HG02623 (cell line): ENCODE measurements at regions not wholly inside any gene's neighbourhood (a gene's known extent, or its start where the extent isn't known, plus 50 kb on each side); places are given as distances from the start of the nearest gene placed in this dataset.

Source experiments
- ATAC-seq: cut with Tn5 transposase; IDR thresholded peaks from one replicate; pipeline ENCODE4 v1.9.1; 2021; ENCODE audit warnings: moderate library complexity; ENCODE audit not compliant: unreplicated experiment

GRCh38 chr2:199631129-199631528 is 173.4 kb upstream of the SATB2 start:
- ATAC-seq = no peak

GRCh38 chr2:199629301-199629700 is 171.6 kb upstream of the SATB2 start:
- ATAC-seq = no peak

- ATAC-seq = no peak
Measured at GRCh38 chr2:199627417-199627816, 169.7 kb upstream of the SATB2 start.

GRCh38 chr2:199624958-199625357 is 167.2 kb upstream of the SATB2 start:
- ATAC-seq = no peak

GRCh38 chr2:199612509-199613130 is 154.9 kb upstream of the SATB2 start:
- no peak for ATAC-seq

GRCh38 chr2:199607914-199608313 is 150.2 kb upstream of the SATB2 start:
- ATAC-seq = no peak

- no peak for ATAC-seq
Measured at GRCh38 chr2:199606193-199606780, 148.5 kb upstream of the SATB2 start.

GRCh38 chr2:199603721-199604291 is 146.1 kb upstream of the SATB2 start:
- ATAC-seq = no peak

- no peak for ATAC-seq
Measured at GRCh38 chr2:199602896-199603717, 145.4 kb upstream of the SATB2 start.

GRCh38 chr2:199602271-199602895 is 144.6 kb upstream of the SATB2 start:
- ATAC-seq = peak; percentile 44

- ATAC-seq = no peak
Measured at GRCh38 chr2:199596549-199596948, 138.8 kb upstream of the SATB2 start.

GRCh38 chr2:199594443-199594842 is 136.7 kb upstream of the SATB2 start:
- ATAC-seq = no peak

GRCh38 chr2:199591826-199592225 is 134.1 kb upstream of the SATB2 start:
- no peak for ATAC-seq

- no peak for ATAC-seq
Measured at GRCh38 chr2:199590321-199591203, 132.8 kb upstream of the SATB2 start.

GRCh38 chr2:199589306-199589705 is 131.6 kb upstream of the SATB2 start:
- no peak for ATAC-seq

GRCh38 chr2:199588054-199588453 is 130.3 kb upstream of the SATB2 start:
- ATAC-seq = no peak

- no peak for ATAC-seq
Measured at GRCh38 chr2:199586646-199587045, 128.9 kb upstream of the SATB2 start.

- ATAC-seq = no peak
Measured at GRCh38 chr2:199583676-199584075, 125.9 kb upstream of the SATB2 start.

- ATAC-seq = no peak
Measured at GRCh38 chr2:199581935-199582360, 124.2 kb upstream of the SATB2 start.

GRCh38 chr2:199581408-199581807 is 123.7 kb upstream of the SATB2 start:
- no peak for ATAC-seq
